K562 (cell line): ENCODE measurements at regions not wholly inside any gene's neighbourhood (a gene's known extent, or its start where the extent isn't known, plus 50 kb on each side); places are given as distances from the start of the nearest gene placed in this dataset.

Experiments
- ATAC-seq: fragments of 200-7000 bp; cut with Tn5 transposase; 3 replicates; pipeline ENCODE4 v1.9.1; 2020; ENCODE audit warnings: moderate library complexity
- BruUV-seq: library from RNA; stranded (reverse); fragments of 400-500 nt; replicated peaks from 2 replicates; lab custom pipeline; 2021; lab: Mats Ljungman, UMichigan
- CTCF ChIA-PET: fragments of 300-600 bp; formaldehyde crosslinking; extraction: SDS; loops from one replicate; lab custom pipeline; 2021; ENCODE audit warnings: low intra/inter-chr PET ratio; lab: Yijun Ruan, JAX
- POLR2A ChIA-PET: fragments of 300-600, 350-650 bp; sonication (Branson Sonifier 250); formaldehyde crosslinking; extraction: SDS; loops from one replicate; lab custom pipeline; 2021; ENCODE audit warnings: antibody characterized with exemption, inconsistent platforms; lab: Yijun Ruan, JAX
- DNase-seq, 4 experiments: peaks; one replicate each; pipeline versions ENCODE4 v3.0.0 to v3.0.0-alpha.2; 2011 to 2018; ENCODE audit warnings: low spot score in 3 of 4, mixed read lengths in 3 of 4; ENCODE audit errors: extremely low read depth in 1 of 4
- FAIRE-seq: peaks from 2 replicates; lab custom pipeline; 2011; peaks lifted over from hg19 to GRCh38; lab: Jason Lieb, UNC
- H2AFZ ChIP-seq: 2 replicates; pipeline ENCODE4 v1.6.0; 2011; ENCODE audit warnings: low read depth, low read length, control low read depth, inconsistent platforms
- H3K27ac ChIP-seq: fragments of 200-600 bp; 3 replicates; pipeline ENCODE4 v1.8.0; 2011; ENCODE audit warnings: low read depth, mild to moderate bottlenecking, control low read depth, inconsistent platforms, low read length, moderate library complexity, mixed read lengths; ENCODE audit errors: extremely low read depth
- H3K27me3 ChIP-seq, 2 experiments: fragments of 300-600 bp in 1 of 2; 2 replicates in 1 of 2; 3 replicates in 1 of 2; pipeline versions ENCODE4 v1.6.0 to v1.8.0; 2011; ENCODE audit warnings: inconsistent platforms in 2 of 2, low read length in 2 of 2, mild to moderate bottlenecking in 1 of 2, mixed read lengths in 1 of 2, moderate library complexity in 1 of 2; ENCODE audit not compliant: control insufficient read depth in 2 of 2, insufficient read depth in 2 of 2
- H3K36me3 ChIP-seq: fragments of 300-600 bp; 3 replicates; pipeline ENCODE4 v1.8.0; 2011; ENCODE audit warnings: mild to moderate bottlenecking, low read length, inconsistent platforms; ENCODE audit not compliant: control insufficient read depth, insufficient read depth
- H3K4me1 ChIP-seq, 2 experiments: fragments of 200-600 bp in 1 of 2; replicated peaks in 1 of 2; 2 replicates in 1 of 2; 3 replicates in 1 of 2; pipeline versions ENCODE4 v1.5.1 to v1.8.0; 2011; ENCODE audit warnings: inconsistent platforms in 2 of 2, low read length in 2 of 2, mild to moderate bottlenecking in 1 of 2, mixed read lengths in 1 of 2, moderate library complexity in 1 of 2; ENCODE audit not compliant: control insufficient read depth in 2 of 2, insufficient read depth in 2 of 2
- H3K4me2 ChIP-seq: 2 replicates; pipeline ENCODE4 v1.6.1; 2011; ENCODE audit warnings: low read length, control low read depth, inconsistent platforms, mixed read lengths; ENCODE audit not compliant: insufficient read depth
- H3K4me3 ChIP-seq: fragments of 200-600 bp; sonication (generic), shearing (Covaris generic); 2 replicates; pipeline ENCODE4 v1.5.1; 2016; ENCODE audit warnings: control low read depth, inconsistent platforms
- H3K79me2 ChIP-seq: fragments of 200-600 bp; 3 replicates; pipeline ENCODE4 v1.8.0; 2011; ENCODE audit warnings: low read length, inconsistent platforms; ENCODE audit not compliant: control insufficient read depth, insufficient read depth
- H3K9ac ChIP-seq, 2 experiments: 2 replicates each; pipeline versions ENCODE4 v1.6.0 to v1.6.1; 2011; ENCODE audit warnings: low read depth in 2 of 2, low read length in 2 of 2, control low read depth in 1 of 2, inconsistent platforms in 1 of 2, mild to moderate bottlenecking in 1 of 2, mixed read lengths in 1 of 2; ENCODE audit not compliant: insufficient read depth in 1 of 2
- H3K9me1 ChIP-seq: one replicate; pipeline ENCODE4 v1.6.0; 2011; ENCODE audit warnings: inconsistent platforms, mild to moderate bottlenecking, low read length, moderate library complexity; ENCODE audit not compliant: control insufficient read depth, insufficient read depth
- H3K9me3 ChIP-seq: replicated peaks from 2 replicates; pipeline ENCODE4 v1.5.1; 2011; ENCODE audit warnings: low read depth, low read length, inconsistent platforms; ENCODE audit not compliant: control insufficient read depth, insufficient read depth
- H4K20me1 ChIP-seq: replicated peaks from 2 replicates; pipeline ENCODE4 v1.6.1; 2011; ENCODE audit warnings: low read length, inconsistent platforms, mixed read lengths; ENCODE audit not compliant: control insufficient read depth, insufficient read depth
- ATF2 ChIP-seq: sonication (generic); formaldehyde crosslinking; IDR thresholded peaks from 2 replicates; pipeline ENCODE4 v1.8.1; 2022; ENCODE audit warnings: missing genetic modification reagents
- ATF4 ChIP-seq: fragments of 450-650 bp; formaldehyde crosslinking; IDR thresholded peaks from 2 replicates; pipeline ENCODE4 v1.4.0; 2022; ENCODE audit warnings: mild to moderate bottlenecking, moderate library complexity
- BCOR ChIP-seq: fragments of 450-650 bp; IDR thresholded peaks from 2 replicates; pipeline ENCODE4 v1.6.1; 2016
- HDAC3 ChIP-seq: fragments of 450-650 bp; IDR thresholded peaks from 2 replicates; pipeline ENCODE4 v1.6.1; 2018; ENCODE audit warnings: borderline replicate concordance, mild to moderate bottlenecking, moderate library complexity; ENCODE audit not compliant: partially characterized antibody
- KDM1A ChIP-seq, 2 experiments: fragments of 450-650 bp; IDR thresholded peaks; 2 replicates each; pipeline ENCODE4 v1.6.1; 2016; ENCODE audit warnings: mild to moderate bottlenecking in 2 of 2
- RNF219 ChIP-seq: fragments of 250-450 bp; sonication (Bioruptor Pico); IDR thresholded peaks from 2 replicates; pipeline ENCODE4 v1.5.0; 2022; ENCODE audit warnings: mild to moderate bottlenecking
- SIN3A ChIP-seq, 2 experiments: fragments of 150-350 bp in 1 of 2; IDR thresholded peaks; 2 replicates each; pipeline ENCODE4 v1.6.1; 2011 to 2016; ENCODE audit warnings: borderline replicate concordance in 2 of 2, low read depth in 2 of 2, low read length in 2 of 2, mild to moderate bottlenecking in 2 of 2, moderate library complexity in 2 of 2; ENCODE audit not compliant: control insufficient read depth in 1 of 2
- SMAD3 ChIP-seq: fragments of 450-650 bp; formaldehyde crosslinking; conservative IDR thresholded peaks from 2 replicates; pipeline ENCODE4 v1.4.0; 2020; ENCODE audit warnings: mild to moderate bottlenecking
- TAF1 ChIP-seq: IDR thresholded peaks from 2 replicates; pipeline ENCODE4 v1.6.1; 2011; ENCODE audit warnings: mild to moderate bottlenecking, low read length, moderate library complexity; ENCODE audit not compliant: insufficient read depth, control insufficient read depth, severe bottlenecking; ENCODE audit errors: extremely low read depth
- TCF15 ChIP-seq: fragments of 250-450 bp; sonication (Bioruptor Pico); IDR thresholded peaks from 2 replicates; pipeline ENCODE4 v1.8.0; 2022; ENCODE audit warnings: moderate library complexity, mild to moderate bottlenecking, inconsistent platforms
- TEAD4 ChIP-seq, 2 experiments: sonication (generic) in 1 of 2; formaldehyde crosslinking in 1 of 2; IDR thresholded peaks; 2 replicates each; pipeline versions ENCODE4 v1.6.1 to v1.8.0; 2012 to 2022; ENCODE audit warnings: borderline replicate concordance in 1 of 2, inconsistent platforms in 1 of 2, low read length in 1 of 2, mild to moderate bottlenecking in 1 of 2, missing genetic modification reagents in 1 of 2
- ZFP36 ChIP-seq: fragments of 150-350 bp; IDR thresholded peaks from 2 replicates; pipeline ENCODE4 v1.6.1; 2018; ENCODE audit warnings: low read length, low read depth; ENCODE audit not compliant: partially characterized antibody
- ZNF384 ChIP-seq: IDR thresholded peaks from 2 replicates; pipeline ENCODE4 v1.6.1; 2012; ENCODE audit warnings: low read depth, low read length, improper control_type of control experiment
- WGBS: fragments of 100-300 bp; shearing (Covaris generic); methylation state at CpG from one replicate; pipeline ENCODE4 v1.1.6; 2016; ENCODE audit warnings: low coverage, mixed read lengths; ENCODE audit not compliant: insufficient coverage; ENCODE audit errors: missing lambda C conversion rate; 5-methylcytosine and 5-hydroxymethylcytosine counted together
- in situ Hi-C: fragments of 300-500 bp; cut with MboI; formaldehyde crosslinking; loops from 4 replicates; pipeline ENCODE4 v1.15.0; 2018; ENCODE audit warnings: inconsistent platforms, mixed read lengths
- intact Hi-C: fragments of 100-400 bp; cut with micrococcal nuclease; formaldehyde crosslinking; loops from 2 replicates; pipeline ENCODE4 v1.14.2; 2022

GRCh38 chr1:3954170-3955169 is 54.4 kb upstream of the C1orf174 start:
- intact Hi-C loops: no loop called here
- WGBS: under 1% methylated on average over 26 of the region's 29 CpGs
- H3K4me2 ChIP-seq: no peak overlapping the region
- TF ChIP-seq SMAD3 (no peak), BCOR (no peak), ATF2 (CRISPR knock-in tag) (no peak), SIN3A (IDR thresholded peaks at IDR 0.05; ENCODE audit: borderline replicate concordance in 2 of 2, control insufficient read depth in 1 of 2, low read depth in 2 of 2, low read length in 2 of 2) (no peak), ATF4 (CRISPR knock-in tag) (no peak), RNF219 (CRISPR knock-in tag) (no peak), TAF1 (no peak), KDM1A (IDR thresholded peaks at IDR 0.05) (no peak), ZFP36 (no peak), TEAD4 (IDR thresholded peaks at IDR 0.05; ENCODE audit: low read length) (no peak), TEAD4 (CRISPR knock-in tag; IDR thresholded peaks at IDR 0.05; ENCODE audit: borderline replicate concordance) (no peak), TCF15 (CRISPR knock-in tag) (no peak), HDAC3 (no peak), ZNF384 (no peak)
- H3K4me3 ChIP-seq: no peak overlapping the region
- H3K36me3 ChIP-seq: no peaks in the 10 kb centered on the region
- in situ Hi-C loops: no loop called here
- POLR2A ChIA-PET: no interaction called here
- no peaks in the 10 kb centered on the region; the same call in none of the 2 replicates for H4K20me1 ChIP-seq
- no peak overlapping the region for H3K27ac ChIP-seq
- no peaks in the 10 kb centered on the region for H3K79me2 ChIP-seq
- FAIRE-seq (no peak), DNase-seq (no peak), ATAC-seq (no peak)
- no peak overlapping the region for H2AFZ ChIP-seq
- H3K27me3 ChIP-seq: peaks cover 35 to 61% of the 10 kb centered on the region in 2 experiments
- no peaks in the 10 kb centered on the region for H3K9me1 ChIP-seq
- no peaks in the 10 kb centered on the region for H3K9me3 ChIP-seq
- H3K4me1 ChIP-seq: peaks cover 0 to 3% of the 10 kb centered on the region in 2 experiments; a peak in 1 of 5 replicates
- BruUV-seq: no TSS peak
- no peak overlapping the region for H3K9ac ChIP-seq
- CTCF ChIA-PET: no interaction called here
